ENCODE measurements at regions not wholly inside any gene's neighbourhood (a gene's known extent, or its start where the extent isn't known, plus 50 kb on each side); places are given as distances from the start of the nearest gene placed in this dataset.
A peak's percentile ranks its signal among the peaks of the same experiment; 100 is the strongest.
"Not testable (repeated sequence)": the region's sequence is repeated elsewhere in the genome, so short reads cannot be mapped to it uniquely, and the experiment has no call there.

GRCh38 chr4:52477191-52477780 is 181.8 kb downstream of the USP46 start:
- DNase-seq (ENCODE audit: low read depth in 4 of 4, low spot score in 3 of 4), result no peak

DNA sequence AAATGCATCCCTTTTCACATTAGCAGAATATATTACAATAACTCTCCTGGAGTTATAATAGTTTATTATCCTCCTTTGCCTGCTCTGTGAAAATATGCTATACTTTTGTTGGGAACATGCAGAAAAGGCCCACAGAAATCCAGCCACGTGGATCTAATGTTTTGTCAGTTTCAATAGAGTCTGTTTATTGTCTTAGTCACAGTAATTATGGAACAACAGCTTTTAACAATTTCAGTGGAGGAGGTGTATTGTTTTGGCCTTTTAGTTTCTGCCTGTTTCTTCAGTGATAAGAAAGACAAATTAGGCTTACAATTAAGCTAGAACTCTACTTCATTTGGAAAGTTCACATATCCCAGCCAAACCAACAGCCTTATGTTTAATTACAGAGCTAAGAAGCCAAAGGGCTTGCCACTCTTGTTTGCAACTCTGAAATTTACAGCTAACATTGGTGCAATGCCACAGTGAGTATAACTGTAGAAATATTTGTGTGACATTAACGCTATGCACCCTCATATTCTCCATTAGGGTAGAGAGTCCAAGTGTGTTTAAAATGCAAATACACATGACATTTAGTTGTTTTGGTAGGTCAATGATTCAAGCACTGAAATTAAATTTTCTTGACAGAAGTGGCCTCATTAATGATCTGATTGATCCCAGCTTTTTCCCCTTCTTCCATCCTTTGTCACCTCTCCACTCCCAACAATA is 175.8 kb downstream of the USP46 start:
- peak in 2 of 4 donors; percentile 36 to 45 for DNase-seq (ENCODE audit: low read depth in 4 of 4, low spot score in 3 of 4)

DNA sequence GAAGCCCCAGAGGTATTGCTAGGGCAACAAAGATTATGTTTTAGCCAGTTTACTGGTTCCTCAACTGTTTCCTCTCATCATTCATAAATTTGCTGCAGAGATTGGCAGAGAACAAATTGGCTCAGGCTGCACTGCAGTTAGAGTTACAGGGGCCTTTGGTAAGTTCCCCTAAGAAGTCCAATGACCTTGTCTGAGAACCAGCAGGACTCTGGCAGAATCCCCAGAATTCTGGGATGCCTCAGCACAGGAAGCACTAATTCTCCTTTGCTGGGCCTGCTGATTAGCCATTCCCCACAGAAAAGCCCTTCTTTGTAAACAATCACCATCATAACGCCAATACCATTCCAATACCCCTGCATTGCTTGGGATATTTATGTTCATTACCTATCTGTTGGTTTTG is 151.3 kb downstream of the USP46 start:
- DNase-seq (ENCODE audit: low read depth in 4 of 4, low spot score in 3 of 4), result peak in 1 of 4 donors; percentile 29

DNA sequence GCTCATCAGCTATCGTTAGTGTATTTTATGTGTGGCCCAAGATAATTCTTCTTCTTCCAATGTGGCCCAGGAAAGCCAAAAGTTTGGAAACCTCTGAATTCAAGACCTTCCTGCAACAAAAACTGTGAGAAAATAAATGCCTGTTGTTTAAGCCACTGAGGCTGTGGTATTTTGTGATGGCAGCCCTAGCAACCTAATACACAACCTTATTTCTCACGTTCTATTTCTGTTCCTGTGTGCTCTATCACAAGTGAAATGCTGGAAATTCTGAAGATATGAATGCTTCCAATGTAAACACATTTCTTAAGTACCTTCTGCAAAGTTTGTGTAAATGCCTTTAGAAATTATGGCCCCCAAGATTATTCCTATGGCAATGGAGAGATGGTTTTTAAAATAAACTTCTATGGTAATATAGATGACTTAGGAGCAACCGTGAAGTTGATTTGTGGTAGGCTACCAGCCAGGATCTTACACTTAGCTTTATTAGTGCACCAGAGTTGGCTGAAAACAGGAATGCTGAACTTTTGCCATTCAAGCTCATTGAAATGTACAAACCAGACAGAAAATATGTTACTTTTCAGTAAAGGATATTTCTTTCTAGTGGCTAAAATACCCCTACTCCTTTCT is 148.0 kb downstream of the USP46 start:
- peak in 1 of 4 donors; percentile 17 for DNase-seq (ENCODE audit: low read depth in 4 of 4, low spot score in 3 of 4)

GRCh38 chr4:52511825-52512224 is 147.3 kb downstream of the USP46 start:
- DNase-seq (ENCODE audit: low read depth in 4 of 4, low spot score in 3 of 4), result no peak

- DNase-seq (ENCODE audit: low read depth in 4 of 4, low spot score in 3 of 4), result no peak
These were observed 146.8 kb downstream of the USP46 start for GRCh38 chr4:52512291-52512690.

DNA sequence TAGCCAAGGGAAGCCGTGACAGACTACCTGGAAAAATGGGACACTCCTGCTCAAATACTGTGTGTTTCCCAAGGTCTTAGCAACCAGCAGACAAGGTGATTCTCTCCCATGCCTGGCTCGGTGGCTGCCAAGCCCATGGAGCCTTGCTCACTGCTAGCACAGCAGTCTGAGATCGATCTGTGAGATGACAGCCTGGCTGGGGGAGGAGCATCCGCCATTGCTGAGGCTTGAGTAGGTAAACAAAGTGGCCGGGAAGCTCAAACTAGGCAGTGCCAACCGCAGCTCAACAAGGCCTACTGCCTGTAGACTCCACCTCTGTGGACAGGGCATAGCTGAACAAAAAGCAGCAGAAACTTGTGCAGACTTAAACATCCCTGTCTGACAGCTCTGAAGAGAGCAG is 137.0 kb downstream of the USP46 start:
- not testable (repeated sequence) for DNase-seq (ENCODE audit: low read depth in 4 of 4, low spot score in 3 of 4)

- no peak for DNase-seq (ENCODE audit: low read depth in 4 of 4, low spot score in 3 of 4)
These were observed 129.1 kb downstream of the USP46 start for GRCh38 chr4:52529983-52530382.

- no peak for DNase-seq (ENCODE audit: low read depth in 4 of 4, low spot score in 3 of 4)
These were observed 123.3 kb downstream of the USP46 start for GRCh38 chr4:52535793-52536192.
